ENCODE measurements at regions not wholly inside any gene's neighbourhood (a gene's known extent, or its start where the extent isn't known, plus 50 kb on each side); places are given as distances from the start of the nearest gene placed in this dataset.

DNA sequence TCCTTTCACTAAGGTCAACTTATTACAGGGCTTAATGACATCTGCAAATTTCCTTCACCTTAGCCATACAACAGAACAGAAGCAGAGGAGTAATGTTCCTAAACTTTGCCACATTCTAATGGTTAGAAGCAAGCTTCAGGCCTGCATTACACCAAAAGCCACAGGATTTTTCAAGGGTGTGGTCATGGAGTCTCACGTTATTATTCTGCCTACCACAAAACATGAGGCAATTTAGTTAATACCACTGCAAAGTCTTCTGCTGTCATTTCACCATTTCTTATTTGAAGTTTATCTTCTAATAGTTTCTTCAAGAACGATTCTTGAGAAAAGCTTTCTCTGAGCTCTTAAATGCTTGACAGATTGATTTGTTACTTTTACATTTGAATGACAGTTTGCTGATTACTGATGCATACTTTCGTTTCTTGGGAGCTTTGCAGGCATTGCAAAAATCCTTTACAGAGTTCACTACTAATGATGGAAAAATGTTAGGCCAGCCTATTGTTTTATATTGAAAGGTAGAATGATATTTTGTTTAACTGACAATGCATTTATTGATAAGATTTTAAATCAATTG, 1257.1 kb downstream of the NSUN3 start:
- DNase-seq (ENCODE audit: low read depth): no peak
- no peak overlapping the region for H3K4me3 ChIP-seq (ENCODE audit: low read depth, low read length)
- TF ChIP-seq CTCF (IDR thresholded peaks at IDR 0.05; ENCODE audit: low read depth, low read length, missing control alignments): no peak

DNA sequence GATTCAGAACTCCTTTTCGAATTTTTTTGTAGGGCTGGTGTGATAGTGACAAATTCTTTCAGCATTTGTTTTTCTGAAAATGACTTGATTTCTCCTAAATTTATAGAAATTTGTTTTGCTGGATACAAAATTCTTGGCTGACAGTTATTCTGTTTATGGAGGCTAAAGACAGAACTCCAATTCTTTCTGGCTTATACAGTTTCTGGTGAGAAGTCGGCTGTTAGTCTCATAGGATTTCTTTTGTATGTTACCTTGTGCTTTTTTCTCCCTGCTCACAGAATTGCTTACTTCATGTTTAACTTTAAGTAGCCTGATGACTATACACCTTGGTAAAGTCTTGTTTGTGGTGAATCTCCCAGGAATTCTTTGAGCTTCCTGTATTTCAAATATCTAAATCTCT, 1264.6 kb downstream of the NSUN3 start:
- TF ChIP-seq CTCF (IDR thresholded peaks at IDR 0.05; ENCODE audit: low read depth, low read length, missing control alignments): no peak
- no peak overlapping the region for H3K4me3 ChIP-seq (ENCODE audit: low read depth, low read length)
- no peak for DNase-seq (ENCODE audit: low read depth)

GRCh38 chr3:95333826-95334225, 1271.0 kb downstream of the NSUN3 start:
- no peak for DNase-seq (ENCODE audit: low read depth)
- no peak for TF ChIP-seq CTCF (IDR thresholded peaks at IDR 0.05; ENCODE audit: low read depth, low read length, missing control alignments)
- no peak overlapping the region for H3K4me3 ChIP-seq (ENCODE audit: low read depth, low read length)

- no peak for DNase-seq (ENCODE audit: low read depth)
- no peak overlapping the region for H3K4me3 ChIP-seq (ENCODE audit: low read depth, low read length)
- no peak for TF ChIP-seq CTCF (IDR thresholded peaks at IDR 0.05; ENCODE audit: low read depth, low read length, missing control alignments)
These were observed 1271.6 kb downstream of the NSUN3 start for GRCh38 chr3:95334461-95334860.

DNA sequence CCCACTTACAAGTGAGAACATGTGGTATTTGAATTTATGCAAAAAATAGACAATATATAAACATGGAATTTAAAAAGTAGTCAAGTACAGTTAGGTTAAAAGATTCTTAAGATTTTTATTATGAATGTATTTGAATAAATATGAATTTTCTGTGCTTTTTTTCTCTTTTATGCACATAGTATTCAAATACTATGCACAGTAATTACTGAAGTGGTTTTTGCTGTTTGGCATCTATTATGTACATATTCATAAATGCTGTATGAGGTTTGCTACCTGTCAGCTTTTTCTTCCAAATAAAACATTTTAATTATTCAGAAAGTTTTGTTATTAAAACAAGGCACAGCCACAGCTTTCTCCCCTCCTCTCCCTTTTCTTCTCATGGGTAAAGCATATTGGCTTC, 1272.7 kb downstream of the NSUN3 start:
- H3K4me3 ChIP-seq (ENCODE audit: low read depth, low read length): no peak overlapping the region
- no peak for TF ChIP-seq CTCF (IDR thresholded peaks at IDR 0.05; ENCODE audit: low read depth, low read length, missing control alignments)
- no peak for DNase-seq (ENCODE audit: low read depth)

- TF ChIP-seq CTCF (IDR thresholded peaks at IDR 0.05; ENCODE audit: low read depth, low read length, missing control alignments): no peak
- no peak for DNase-seq (ENCODE audit: low read depth)
- H3K4me3 ChIP-seq (ENCODE audit: low read depth, low read length): no peak overlapping the region
These were observed 1275.6 kb downstream of the NSUN3 start for GRCh38 chr3:95338446-95338845.

DNA sequence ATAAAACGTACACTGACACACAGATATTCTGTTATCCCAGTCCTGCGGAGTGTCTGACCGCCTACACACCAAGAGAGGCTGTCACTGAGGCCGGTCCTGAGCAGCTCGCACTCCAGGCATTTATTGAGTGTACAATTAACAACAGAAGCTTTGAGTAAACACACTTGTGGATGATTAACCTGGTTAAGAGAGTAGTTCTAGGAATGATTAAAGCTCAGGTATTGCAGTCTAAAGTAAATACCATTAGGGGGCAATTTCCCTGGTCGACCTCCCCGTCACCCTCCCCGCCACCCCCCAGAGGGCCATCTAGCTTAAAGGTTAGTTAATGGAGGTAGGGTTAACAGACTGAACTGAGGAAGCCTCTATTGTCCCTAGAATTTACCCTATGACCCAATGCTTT, 1278.5 kb downstream of the NSUN3 start:
- no peak for TF ChIP-seq CTCF (IDR thresholded peaks at IDR 0.05; ENCODE audit: low read depth, low read length, missing control alignments)
- DNase-seq (ENCODE audit: low read depth): no peak
- no peak overlapping the region for H3K4me3 ChIP-seq (ENCODE audit: low read depth, low read length)
